IMR-90 (cell line): ENCODE measurements at regions not wholly inside any gene's neighbourhood (a gene's known extent, or its start where the extent isn't known, plus 50 kb on each side); places are given as distances from the start of the nearest gene placed in this dataset.

ENCODE experiments used
- ATAC-seq: fragments of 200-7000 bp; cut with Tn5 transposase; 2 replicates; pipeline ENCODE4 v1.9.1; 2020; ENCODE audit warnings: low read depth, mild to moderate bottlenecking, moderate library complexity
- BruUV-seq: library from RNA; stranded (reverse); fragments of 400-500 nt; replicated peaks from 2 replicates; lab custom pipeline; 2021; lab: Mats Ljungman, UMichigan
- CTCF ChIA-PET: fragments of 300-600 bp; formaldehyde crosslinking; extraction: SDS; loops from one replicate; lab custom pipeline; 2021; ENCODE audit warnings: antibody characterized with exemption; lab: Yijun Ruan, JAX
- POLR2A ChIA-PET: fragments of 300-600 bp; sonication (Branson Sonifier 250); formaldehyde crosslinking; loops from one replicate; lab custom pipeline; 2022; ENCODE audit warnings: antibody characterized with exemption; ENCODE audit not compliant: unreplicated experiment; lab: Charles Lee
- DNase-seq: peaks from one replicate; pipeline ENCODE4 v3.0.0; 2013
- H2AFZ ChIP-seq: replicated peaks from 2 replicates; pipeline ENCODE3; 2013; ENCODE audit warnings: low read length, mild to moderate bottlenecking; ENCODE audit not compliant: poor library complexity
- H2AK5ac ChIP-seq: 2 replicates; pipeline ENCODE4 v1.6.1; 2013; ENCODE audit warnings: low read depth, low read length, inconsistent platforms
- H2AK9ac ChIP-seq: replicated peaks from 2 replicates; pipeline ENCODE3; 2013; ENCODE audit warnings: mild to moderate bottlenecking, low read depth, low read length, moderate library complexity; ENCODE audit not compliant: poor library complexity
- H2BK120ac ChIP-seq: 2 replicates; pipeline ENCODE4 v1.6.1; 2013; ENCODE audit warnings: low read depth, low read length, inconsistent platforms
- H2BK15ac ChIP-seq: 3 replicates; pipeline ENCODE4 v1.6.1; 2013; ENCODE audit warnings: low read depth, low read length, inconsistent platforms
- H2BK20ac ChIP-seq: 2 replicates; pipeline ENCODE4 v1.6.1; 2013; ENCODE audit warnings: low read depth, mild to moderate bottlenecking, inconsistent platforms, low read length, moderate library complexity
- H2BK5ac ChIP-seq: 2 replicates; pipeline ENCODE4 v1.6.1; 2013; ENCODE audit warnings: mild to moderate bottlenecking, low read depth, low read length, inconsistent platforms; ENCODE audit not compliant: poor library complexity, severe bottlenecking
- H3K14ac ChIP-seq: replicated peaks from 2 replicates; pipeline ENCODE4 v1.6.1; 2013; ENCODE audit warnings: low read depth, low read length, inconsistent platforms
- H3K18ac ChIP-seq: 2 replicates; pipeline ENCODE4 v1.6.1; 2013; ENCODE audit warnings: low read depth, low read length, control low read depth
- H3K23ac ChIP-seq: 2 replicates; pipeline ENCODE4 v1.6.1; 2013; ENCODE audit warnings: low read depth, low read length, inconsistent platforms
- H3K27ac ChIP-seq: 2 replicates; pipeline ENCODE4 v1.5.1; 2013; ENCODE audit warnings: mild to moderate bottlenecking, control low read depth, low read length; ENCODE audit not compliant: insufficient read depth
- H3K27me3 ChIP-seq: 2 replicates; pipeline ENCODE4 v1.6.1; 2013; ENCODE audit warnings: low read length; ENCODE audit not compliant: control insufficient read depth, insufficient read depth
- H3K36me3 ChIP-seq: 2 replicates; pipeline ENCODE4 v1.6.1; 2013; ENCODE audit warnings: low read length, mixed read lengths; ENCODE audit not compliant: control insufficient read depth, insufficient read depth
- H3K4ac ChIP-seq: 2 replicates; pipeline ENCODE4 v1.6.1; 2013; ENCODE audit warnings: low read depth, low read length, inconsistent platforms
- H3K4me1 ChIP-seq: 2 replicates; pipeline ENCODE4 v1.6.1; 2013; ENCODE audit warnings: low read length, mixed read lengths; ENCODE audit not compliant: control insufficient read depth, insufficient read depth
- H3K4me2 ChIP-seq: 2 replicates; pipeline ENCODE4 v1.6.1; 2013; ENCODE audit warnings: low read depth, mild to moderate bottlenecking, control low read depth, low read length, moderate library complexity
- H3K4me3 ChIP-seq: 2 replicates; pipeline ENCODE4 v1.5.1; 2013; ENCODE audit warnings: low read depth, mild to moderate bottlenecking, control low read depth, low read length, moderate library complexity; ENCODE audit not compliant: insufficient read depth
- H3K56ac ChIP-seq: 2 replicates; pipeline ENCODE4 v1.6.1; 2013; ENCODE audit warnings: low read length, inconsistent platforms; ENCODE audit not compliant: insufficient read depth; ENCODE audit errors: extremely low read depth
- H3K79me1 ChIP-seq, 2 experiments: 2 replicates each; pipeline ENCODE4 v1.6.1; 2013; ENCODE audit warnings: low read length in 2 of 2, inconsistent platforms in 1 of 2, low read depth in 1 of 2
- H3K9ac ChIP-seq: 2 replicates; pipeline ENCODE4 v1.6.1; 2013; ENCODE audit warnings: low read depth, low read length, control low read depth
- H3K9me1 ChIP-seq: 2 replicates; pipeline ENCODE4 v1.6.1; 2013; ENCODE audit warnings: low read length, inconsistent platforms; ENCODE audit not compliant: insufficient read depth
- H3K9me3 ChIP-seq: 2 replicates; pipeline ENCODE4 v1.6.1; 2013; ENCODE audit warnings: low read length; ENCODE audit not compliant: control insufficient read depth, insufficient read depth
- H4K20me1 ChIP-seq: 2 replicates; pipeline ENCODE4 v1.6.1; 2013; ENCODE audit warnings: low read length, inconsistent platforms; ENCODE audit not compliant: insufficient read depth
- H4K5ac ChIP-seq: 2 replicates; pipeline ENCODE4 v1.6.1; 2013; ENCODE audit warnings: mild to moderate bottlenecking, low read depth, low read length, control low read depth
- H4K8ac ChIP-seq, 2 experiments: 2 replicates each; pipeline ENCODE4 v1.6.1; 2013; ENCODE audit warnings: low read depth in 2 of 2, low read length in 2 of 2, control low read depth in 1 of 2, inconsistent platforms in 1 of 2
- H4K91ac ChIP-seq: 2 replicates; pipeline ENCODE4 v1.6.1; 2013; ENCODE audit warnings: low read depth, low read length, inconsistent platforms; ENCODE audit not compliant: insufficient read depth
- CHD1 ChIP-seq: IDR thresholded peaks from 2 replicates; pipeline ENCODE4 v1.6.1; 2012; ENCODE audit warnings: low read depth, low read length, improper control_type of control experiment
- FOS ChIP-seq: fragments of 150-350 bp; IDR thresholded peaks from 2 replicates; pipeline ENCODE4 v1.6.1; 2016; ENCODE audit warnings: low read depth, low read length
- MAFK ChIP-seq: IDR thresholded peaks from 2 replicates; pipeline ENCODE4 v1.6.1; 2012; ENCODE audit warnings: low read depth, low read length, improper control_type of control experiment
- MXI1 ChIP-seq: IDR thresholded peaks from 2 replicates; pipeline ENCODE4 v1.6.1; 2012; ENCODE audit warnings: low read depth, mild to moderate bottlenecking, low read length, moderate library complexity, borderline replicate concordance
- NFE2L2 ChIP-seq: fragments of 150-350 bp; IDR thresholded peaks from 2 replicates; pipeline ENCODE4 v1.6.1; 2016; ENCODE audit warnings: low read depth, mild to moderate bottlenecking, low read length
- POLR2A ChIP-seq: IDR thresholded peaks from 2 replicates; pipeline ENCODE4 v1.6.1; 2012; ENCODE audit warnings: mild to moderate bottlenecking, low read depth, low read length
- RAD21 ChIP-seq: IDR thresholded peaks from 2 replicates; pipeline ENCODE4 v1.6.1; 2012; ENCODE audit warnings: low read length, improper control_type of control experiment
- RCOR1 ChIP-seq: IDR thresholded peaks from 2 replicates; pipeline ENCODE4 v1.6.1; 2012; ENCODE audit warnings: mild to moderate bottlenecking, low read length, improper control_type of control experiment; ENCODE audit not compliant: insufficient replicate concordance
- RFX5 ChIP-seq: IDR thresholded peaks from 2 replicates; pipeline ENCODE4 v1.8.0; 2012; ENCODE audit warnings: low read depth, mild to moderate bottlenecking, low read length, moderate library complexity
- SMC3 ChIP-seq: fragments of 150-350 bp; IDR thresholded peaks from 2 replicates; pipeline ENCODE4 v1.6.1; 2016; ENCODE audit warnings: low read depth, mild to moderate bottlenecking, antibody characterized with exemption, low read length, moderate library complexity
- USF2 ChIP-seq: fragments of 150-350 bp; IDR thresholded peaks from 2 replicates; pipeline ENCODE4 v1.6.1; 2017; ENCODE audit warnings: mild to moderate bottlenecking, antibody characterized with exemption, low read length, low read depth
- WGBS, 2 experiments: methylation state at CpG; one replicate each; pipeline versions ENCODE4 v1.1.5 to v1.1.7; 2013; ENCODE audit warnings: missing lambda C conversion rate in 2 of 2; ENCODE audit not compliant: insufficient read length in 1 of 2; ENCODE audit errors: extremely low coverage in 2 of 2; 5-methylcytosine and 5-hydroxymethylcytosine counted together
- dilution Hi-C: fragments of 300-500 bp; cut with HindIII; formaldehyde crosslinking; loops from one replicate; pipeline ENCODE4 v1.14.3; 2018; ENCODE audit warnings: low sequenced_read_pairs; ENCODE audit not compliant: unreplicated experiment
- in situ Hi-C: fragments of 300-500 bp; cut with MboI; formaldehyde crosslinking; loops from 3 replicates; pipeline ENCODE4 v1.14.3; 2019; ENCODE audit warnings: low sequenced_read_pairs, inconsistent platforms, mixed read lengths
- intact Hi-C: fragments of 100-400 bp; cut with micrococcal nuclease; formaldehyde crosslinking; loops from 2 replicates; pipeline ENCODE4 v1.10.0; 2022
- TF ChIP-seq, protein P1 (sequence below): fragments of 150-350 bp; IDR thresholded peaks from 2 replicates; pipeline ENCODE4 v1.6.1; 2016; ENCODE audit warnings: low read depth, mild to moderate bottlenecking, low read length, moderate library complexity, borderline replicate concordance
- TF ChIP-seq, protein P2 (sequence below): conservative IDR thresholded peaks from 2 replicates; pipeline ENCODE4 v1.5.1; 2012; ENCODE audit warnings: mild to moderate bottlenecking, low read depth, low read length, improper control_type of control experiment

- no peak overlapping the region for H3K14ac ChIP-seq
- H3K4me1 ChIP-seq: no peaks in the 10 kb centered on the region
- POLR2A ChIA-PET: no interaction called here
- no peak overlapping the region for H2AK5ac ChIP-seq
- intact Hi-C loops (no loop called here), in situ Hi-C loops (no loop called here), dilution Hi-C loops (no loop called here)
- no peak overlapping the region for H3K23ac ChIP-seq
- no peak overlapping the region for H2BK15ac ChIP-seq
- H3K36me3 ChIP-seq: no peaks in the 10 kb centered on the region
- H2AFZ ChIP-seq: no peak overlapping the region
- ATAC-seq (no peak), DNase-seq (no peak)
- no peak overlapping the region for H2BK20ac ChIP-seq
- H3K9me3 ChIP-seq: peaks cover 15% of the 10 kb centered on the region
- no peak overlapping the region for H3K18ac ChIP-seq
- H2AK9ac ChIP-seq: no peak overlapping the region
- CTCF ChIA-PET: no interaction called here
- no peak overlapping the region for H3K4ac ChIP-seq
- no peak overlapping the region for H2BK5ac ChIP-seq
- no peak overlapping the region for H2BK120ac ChIP-seq
- H4K5ac ChIP-seq: no peak overlapping the region
- H3K9ac ChIP-seq: no peak overlapping the region
- H3K9me1 ChIP-seq: no peaks in the 10 kb centered on the region
- no peak overlapping the region for H4K8ac ChIP-seq
- H3K4me3 ChIP-seq: no peak overlapping the region
- H3K56ac ChIP-seq: no peak overlapping the region
- TF ChIP-seq MAFK (no peak), MXI1 (no peak), RAD21 (no peak), POLR2A (no peak), USF2 (no peak), SMC3 (no peak), FOS (no peak), RFX5 (no peak), NFE2L2 (no peak), RCOR1 (no peak), CHD1 (no peak)
- TF ChIP-seq, protein P1, sequence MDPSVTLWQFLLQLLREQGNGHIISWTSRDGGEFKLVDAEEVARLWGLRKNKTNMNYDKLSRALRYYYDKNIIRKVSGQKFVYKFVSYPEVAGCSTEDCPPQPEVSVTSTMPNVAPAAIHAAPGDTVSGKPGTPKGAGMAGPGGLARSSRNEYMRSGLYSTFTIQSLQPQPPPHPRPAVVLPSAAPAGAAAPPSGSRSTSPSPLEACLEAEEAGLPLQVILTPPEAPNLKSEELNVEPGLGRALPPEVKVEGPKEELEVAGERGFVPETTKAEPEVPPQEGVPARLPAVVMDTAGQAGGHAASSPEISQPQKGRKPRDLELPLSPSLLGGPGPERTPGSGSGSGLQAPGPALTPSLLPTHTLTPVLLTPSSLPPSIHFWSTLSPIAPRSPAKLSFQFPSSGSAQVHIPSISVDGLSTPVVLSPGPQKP: no peak
- TF ChIP-seq, protein P2, sequence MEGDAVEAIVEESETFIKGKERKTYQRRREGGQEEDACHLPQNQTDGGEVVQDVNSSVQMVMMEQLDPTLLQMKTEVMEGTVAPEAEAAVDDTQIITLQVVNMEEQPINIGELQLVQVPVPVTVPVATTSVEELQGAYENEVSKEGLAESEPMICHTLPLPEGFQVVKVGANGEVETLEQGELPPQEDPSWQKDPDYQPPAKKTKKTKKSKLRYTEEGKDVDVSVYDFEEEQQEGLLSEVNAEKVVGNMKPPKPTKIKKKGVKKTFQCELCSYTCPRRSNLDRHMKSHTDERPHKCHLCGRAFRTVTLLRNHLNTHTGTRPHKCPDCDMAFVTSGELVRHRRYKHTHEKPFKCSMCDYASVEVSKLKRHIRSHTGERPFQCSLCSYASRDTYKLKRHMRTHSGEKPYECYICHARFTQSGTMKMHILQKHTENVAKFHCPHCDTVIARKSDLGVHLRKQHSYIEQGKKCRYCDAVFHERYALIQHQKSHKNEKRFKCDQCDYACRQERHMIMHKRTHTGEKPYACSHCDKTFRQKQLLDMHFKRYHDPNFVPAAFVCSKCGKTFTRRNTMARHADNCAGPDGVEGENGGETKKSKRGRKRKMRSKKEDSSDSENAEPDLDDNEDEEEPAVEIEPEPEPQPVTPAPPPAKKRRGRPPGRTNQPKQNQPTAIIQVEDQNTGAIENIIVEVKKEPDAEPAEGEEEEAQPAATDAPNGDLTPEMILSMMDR: no peak
- H4K20me1 ChIP-seq: no peaks in the 10 kb centered on the region
- no peak overlapping the region for H3K27ac ChIP-seq
- H3K79me1 ChIP-seq: no peaks in the 10 kb centered on the region
- no CpG with 5 or more reads among the region's 1 CpG for WGBS, 2 experiments
- no TSS peak for BruUV-seq
- H3K4me2 ChIP-seq: no peak overlapping the region
- no peaks in the 10 kb centered on the region for H3K27me3 ChIP-seq
- H4K91ac ChIP-seq: no peak overlapping the region
Observed at GRCh38 chr4:162837679-162838078, 329.0 kb downstream of the NAF1 start.
